T-helper 22 cell (primary cell): ENCODE measurements at regions not wholly inside any gene's neighbourhood (a gene's known extent, or its start where the extent isn't known, plus 50 kb on each side); places are given as distances from the start of the nearest gene placed in this dataset.

Source experiments
- DNase-seq: peaks from one replicate; pipeline ENCODE4 v3.0.0-alpha.2; 2020; ENCODE audit warnings: low read depth

- DNase-seq, result no peak
Measured at GRCh38 chr9:129505270-129505902, 115.5 kb downstream of the C9orf50 start.

- no peak for DNase-seq
Measured at GRCh38 chr9:129504404-129504803, 116.5 kb downstream of the C9orf50 start.

GRCh38 chr9:129501771-129502319, 119.1 kb downstream of the C9orf50 start:
- DNase-seq, result no peak

GRCh38 chr9:129500863-129501770, 119.8 kb downstream of the C9orf50 start:
- no peak for DNase-seq

- no peak for DNase-seq
Measured at GRCh38 chr9:129500161-129500862, 120.6 kb downstream of the C9orf50 start.

GRCh38 chr9:129498451-129499384, 122.2 kb downstream of the C9orf50 start:
- no peak for DNase-seq

GRCh38 chr9:129497813-129498450, 123.0 kb downstream of the C9orf50 start:
- DNase-seq, result no peak

- no peak for DNase-seq
Measured at GRCh38 chr9:129497005-129497812, 123.7 kb downstream of the C9orf50 start.

GRCh38 chr9:129496473-129497004, 124.4 kb downstream of the C9orf50 start:
- DNase-seq, result peak; percentile 66

- DNase-seq, result peak; percentile 72
Measured at GRCh38 chr9:129495620-129496472, 125.1 kb downstream of the C9orf50 start.

- DNase-seq, result no peak
Measured at GRCh38 chr9:129494113-129494789, 126.7 kb downstream of the C9orf50 start.

- no peak for DNase-seq
Measured at GRCh38 chr9:129493706-129494047, 127.2 kb downstream of the C9orf50 start.

- no peak for DNase-seq
Measured at GRCh38 chr9:129493002-129493705, 127.7 kb downstream of the C9orf50 start.

GRCh38 chr9:129491487-129491855, 129.4 kb downstream of the C9orf50 start:
- no peak for DNase-seq

- DNase-seq, result no peak
Measured at GRCh38 chr9:129490583-129491486, 130.1 kb downstream of the C9orf50 start.

- peak; percentile 77 for DNase-seq
Measured at GRCh38 chr9:129489838-129490582, 130.9 kb downstream of the C9orf50 start.
